Choroid plexus epithelial cell (primary cell): ENCODE measurements at regions not wholly inside any gene's neighbourhood (a gene's known extent, or its start where the extent isn't known, plus 50 kb on each side); places are given as distances from the start of the nearest gene placed in this dataset.

Source experiments
- DNase-seq: peaks from one replicate; pipeline ENCODE4 v3.0.0-alpha.2; 2010; ENCODE audit warnings: low read depth
- H3K4me3 ChIP-seq: 2 replicates; pipeline ENCODE4 v1.5.1; 2011; ENCODE audit warnings: low read depth, mild to moderate bottlenecking, control low read depth, low read length, moderate library complexity
- CTCF ChIP-seq: conservative IDR thresholded peaks from 2 replicates; pipeline ENCODE4 v1.5.1; 2011; ENCODE audit warnings: low read depth, mild to moderate bottlenecking, control low read depth, inconsistent platforms, low read length, moderate library complexity

DNA sequence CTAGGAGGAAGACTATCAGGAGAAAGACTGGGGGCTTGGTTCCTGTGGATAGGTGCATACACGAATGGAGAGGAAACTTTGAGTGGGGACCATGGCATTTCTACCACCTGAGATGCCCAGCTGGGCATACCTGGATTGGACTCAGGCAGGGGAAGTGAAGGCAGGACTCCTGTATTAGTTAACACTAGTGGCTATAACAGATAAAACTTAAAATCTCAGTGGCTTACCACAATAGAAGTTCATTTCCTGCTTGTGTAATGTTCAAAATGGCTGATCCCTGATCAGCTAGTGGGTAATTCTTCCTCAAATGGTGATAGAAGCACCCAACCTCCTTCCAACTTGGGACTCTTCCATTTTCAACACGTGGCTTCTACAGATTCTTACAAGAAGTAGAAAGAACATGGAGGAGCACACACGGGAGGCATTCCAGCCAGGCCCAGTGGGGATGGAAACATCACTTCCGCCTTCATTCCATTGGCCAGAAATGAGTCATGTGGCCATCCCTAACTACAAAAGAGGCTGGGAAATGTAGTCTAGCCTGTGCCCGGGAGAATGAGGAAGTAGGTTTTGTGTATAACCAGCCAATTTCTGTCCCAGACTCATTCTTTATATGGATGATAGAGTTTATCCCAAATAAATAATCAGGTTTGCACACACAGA, 112.1 kb downstream of the UTP18 start:
- peak overlapping the region; percentile 24 for H3K4me3 ChIP-seq
- peak; percentile 67 for DNase-seq
- no peak for TF ChIP-seq CTCF

DNA sequence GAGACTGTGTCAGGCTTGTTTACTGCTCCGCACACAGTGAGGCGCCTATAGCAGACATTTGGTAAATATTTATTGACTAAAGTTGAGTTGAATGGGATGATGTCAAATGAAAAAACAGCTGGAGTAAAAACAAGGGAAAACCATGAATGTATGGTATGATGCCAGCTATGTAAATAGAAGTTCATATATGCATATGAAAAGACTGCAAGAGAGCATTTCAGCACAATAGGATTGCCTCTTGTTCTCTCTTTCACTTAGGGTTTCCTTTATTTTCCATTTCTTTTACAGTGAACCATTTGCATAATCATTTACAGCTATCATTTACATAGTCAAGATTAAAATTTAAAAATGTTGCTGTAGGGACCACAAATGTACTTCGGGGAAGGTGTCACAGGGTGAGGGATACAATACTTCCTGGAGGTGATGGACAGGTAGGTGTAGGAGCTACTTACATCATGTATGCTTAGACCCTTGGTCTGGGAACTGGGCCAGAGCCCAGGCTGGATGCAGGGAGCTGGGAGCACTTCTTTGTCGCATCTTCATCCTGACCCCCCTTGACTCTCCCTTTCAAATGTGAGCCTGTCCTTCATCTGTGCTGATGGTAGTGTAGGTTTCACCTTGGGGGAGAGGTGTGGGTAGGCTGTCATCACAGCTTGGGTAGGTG, 113.3 kb downstream of the UTP18 start:
- no peak for TF ChIP-seq CTCF
- no peak for DNase-seq
- no peak overlapping the region for H3K4me3 ChIP-seq

DNA sequence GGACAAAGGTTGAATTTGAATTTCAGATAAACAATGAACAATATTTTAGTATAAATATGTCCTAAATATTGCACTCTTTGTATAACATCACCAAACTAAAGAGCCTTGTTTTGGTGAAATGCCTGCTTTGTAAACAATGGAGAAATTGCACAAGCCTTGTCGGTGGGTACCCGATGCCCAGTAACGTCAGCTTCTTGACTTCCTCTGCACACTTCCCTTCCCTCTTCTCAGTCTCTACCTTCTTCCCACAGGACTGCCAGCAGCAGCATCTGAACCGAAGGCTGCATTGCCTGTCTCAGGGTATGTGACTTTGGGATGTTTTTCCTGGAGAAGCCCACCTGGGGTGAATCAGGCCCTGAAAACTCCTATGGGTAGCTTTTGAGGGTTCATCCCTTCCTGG, 113.9 kb downstream of the UTP18 start:
- no peak for DNase-seq
- H3K4me3 ChIP-seq = no peak overlapping the region
- TF ChIP-seq CTCF = no peak

GRCh38 chr17:51375771-51376170, 115.4 kb downstream of the UTP18 start:
- TF ChIP-seq CTCF = no peak
- no peak for DNase-seq
- H3K4me3 ChIP-seq = no peak overlapping the region

GRCh38 chr17:51376739-51377138, 116.4 kb downstream of the UTP18 start:
- DNase-seq = no peak
- TF ChIP-seq CTCF = no peak
- H3K4me3 ChIP-seq = no peak overlapping the region

- TF ChIP-seq CTCF = no peak
- H3K4me3 ChIP-seq = no peak overlapping the region
- no peak for DNase-seq
Observed at GRCh38 chr17:51381262-51381661, 120.9 kb downstream of the UTP18 start.

GRCh38 chr17:51385208-51385607, 124.9 kb downstream of the UTP18 start:
- TF ChIP-seq CTCF = no peak
- no peak overlapping the region for H3K4me3 ChIP-seq
- no peak for DNase-seq
